GM23338 (cell line): ENCODE measurements at regions not wholly inside any gene's neighbourhood (a gene's known extent, or its start where the extent isn't known, plus 50 kb on each side); places are given as distances from the start of the nearest gene placed in this dataset.

Source experiments
- ATAC-seq: fragments of 200-7000 bp; cut with Tn5 transposase; 3 replicates; pipeline ENCODE4 v1.9.1; 2020
- DNase-seq: peaks from one replicate; pipeline ENCODE4 v3.0.0-alpha.2; 2015; ENCODE audit warnings: low spot score
- H2AFZ ChIP-seq: fragments of 200-600 bp; sonication (generic); 2 replicates; pipeline ENCODE4 v1.8.0; 2016; ENCODE audit warnings: antibody characterized with exemption, mild to moderate bottlenecking, moderate library complexity
- H3F3A ChIP-seq: fragments of 200-600 bp; sonication (generic); replicated peaks from 2 replicates; pipeline ENCODE4 v1.8.0; 2017; ENCODE audit warnings: antibody characterized with exemption, mixed run types, low read depth
- H3K27ac ChIP-seq: fragments of 200-600 bp; sonication (generic); 2 replicates; pipeline ENCODE4 v1.6.1; 2016; ENCODE audit warnings: low read depth
- H3K27me3 ChIP-seq: fragments of 200-600 bp; sonication (generic); 2 replicates; pipeline ENCODE4 v1.8.0; 2016; ENCODE audit warnings: mild to moderate bottlenecking, mixed run types, moderate library complexity; ENCODE audit not compliant: insufficient read depth
- H3K36me3 ChIP-seq: fragments of 200-600 bp; sonication (generic); 2 replicates; pipeline ENCODE4 v1.8.0; 2016; ENCODE audit warnings: mild to moderate bottlenecking; ENCODE audit not compliant: insufficient read depth
- H3K4me1 ChIP-seq: fragments of 200-600 bp; sonication (generic); 2 replicates; pipeline ENCODE4 v1.8.0; 2016; ENCODE audit warnings: mild to moderate bottlenecking, moderate library complexity; ENCODE audit not compliant: insufficient read depth
- H3K4me2 ChIP-seq: fragments of 200-600 bp; sonication (generic); 2 replicates; pipeline ENCODE4 v1.7.1; 2017; ENCODE audit warnings: mixed run types
- H3K4me3 ChIP-seq: fragments of 200-600 bp; sonication (generic); 2 replicates; pipeline ENCODE4 v1.6.1; 2016; ENCODE audit warnings: mixed run types
- H3K79me2 ChIP-seq: fragments of 200-600 bp; sonication (generic); replicated peaks from 2 replicates; pipeline ENCODE4 v1.8.0; 2017; ENCODE audit warnings: mild to moderate bottlenecking; ENCODE audit not compliant: insufficient read depth
- H3K9me2 ChIP-seq: fragments of 200-600 bp; sonication (generic); 2 replicates; pipeline ENCODE4 v1.8.0; 2017; ENCODE audit not compliant: insufficient read depth
- H4K20me1 ChIP-seq: fragments of 200-600 bp; sonication (generic); replicated peaks from 2 replicates; pipeline ENCODE4 v1.8.0; 2017; ENCODE audit warnings: mild to moderate bottlenecking; ENCODE audit not compliant: insufficient read depth
- H3K27ac Mint-ChIP-seq: 2 replicates; pipeline ENCODE4 v1.8.0; 2020; ENCODE audit warnings: inconsistent platforms, mild to moderate bottlenecking, moderate library complexity, mixed read lengths
- H3K27me3 Mint-ChIP-seq: 3 replicates; pipeline ENCODE4 v1.8.0; 2022; ENCODE audit warnings: low read depth, mild to moderate bottlenecking, moderate library complexity, mixed read lengths, inconsistent platforms; ENCODE audit not compliant: insufficient read depth, poor library complexity
- H3K36me3 Mint-ChIP-seq: 3 replicates; pipeline ENCODE4 v1.8.0; 2021; ENCODE audit warnings: low read depth, mild to moderate bottlenecking, inconsistent platforms, moderate library complexity, mixed read lengths
- H3K4me1 Mint-ChIP-seq: 3 replicates; pipeline ENCODE4 v1.8.0; 2020; ENCODE audit warnings: mild to moderate bottlenecking, inconsistent platforms, mixed read lengths
- H3K4me3 Mint-ChIP-seq: 3 replicates; pipeline ENCODE4 v1.8.0; 2021; ENCODE audit warnings: moderate library complexity, mild to moderate bottlenecking, inconsistent platforms, mixed read lengths
- H3K9me3 Mint-ChIP-seq: 3 replicates; pipeline ENCODE4 v1.8.0; 2020; ENCODE audit warnings: moderate library complexity, mild to moderate bottlenecking, inconsistent platforms, mixed read lengths
- CREB1 ChIP-seq: fragments of 250-450 bp; sonication (Bioruptor Pico); IDR thresholded peaks from 2 replicates; pipeline ENCODE4 v1.5.0; 2020; ENCODE audit warnings: low read depth, mild to moderate bottlenecking, moderate library complexity
- CTCF ChIP-seq, 2 experiments: fragments of 200-600 bp in 1 of 2; sonication (generic) in 1 of 2; conservative IDR thresholded peaks; 2 replicates each; pipeline versions ENCODE4 v1.5.1 to v1.6.1; 2016 to 2017; ENCODE audit warnings: antibody characterized with exemption in 2 of 2, low read depth in 2 of 2, mild to moderate bottlenecking in 2 of 2, moderate library complexity in 1 of 2
- ETS1 ChIP-seq: IDR thresholded peaks from 2 replicates; pipeline ENCODE4 v1.6.1; 2016; ENCODE audit warnings: antibody characterized with exemption
- EZH2 ChIP-seq: fragments of 200-600 bp; sonication (generic); IDR thresholded peaks from one replicate; pipeline ENCODE4 v1.8.0; 2017; ENCODE audit warnings: antibody characterized with exemption, mild to moderate bottlenecking, low read depth; ENCODE audit not compliant: unreplicated experiment
- NANOG ChIP-seq: IDR thresholded peaks from 2 replicates; pipeline ENCODE4 v1.6.1; 2016; ENCODE audit warnings: antibody characterized with exemption, borderline replicate concordance
- POLR2AphosphoS5 ChIP-seq: IDR thresholded peaks from 2 replicates; pipeline ENCODE4 v1.6.1; 2016; ENCODE audit warnings: antibody characterized with exemption, low read depth
- REST ChIP-seq: IDR thresholded peaks from one replicate; pipeline ENCODE4 v1.6.1; 2018; ENCODE audit warnings: antibody characterized with exemption; ENCODE audit not compliant: unreplicated experiment
- STAT1 ChIP-seq: IDR thresholded peaks from one replicate; pipeline ENCODE4 v1.6.1; 2016; ENCODE audit warnings: antibody characterized with exemption; ENCODE audit not compliant: unreplicated experiment
- ZNF114 ChIP-seq: fragments of 250-450 bp; sonication (Bioruptor Pico); IDR thresholded peaks from 2 replicates; pipeline ENCODE4 v1.5.0; 2020; ENCODE audit warnings: mild to moderate bottlenecking, moderate library complexity
- ZNF331 ChIP-seq: fragments of 250-450 bp; sonication (Bioruptor Pico); IDR thresholded peaks from 2 replicates; pipeline ENCODE4 v1.5.0; 2020; ENCODE audit warnings: low read depth, mild to moderate bottlenecking, moderate library complexity
- ZNF462 ChIP-seq: fragments of 250-450 bp; sonication (Bioruptor Pico); IDR thresholded peaks from 2 replicates; pipeline ENCODE4 v1.5.0; 2020; ENCODE audit warnings: mild to moderate bottlenecking, moderate library complexity

- TF ChIP-seq ETS1, result no peak
These were observed 242.7 kb downstream of the VRK1 start (continued) for GRCh38 chr14:97039717-97040363.

- Histone ChIP-seq H2AFZ (no peak overlapping the region), H3K27me3 (no peaks in the 10 kb centered on the region), H3K36me3 (no peaks in the 10 kb centered on the region), H3F3A (no peaks in the 10 kb centered on the region), H4K20me1 (no peaks in the 10 kb centered on the region; the same call in 1 of the 2 replicates), H3K27ac (no peak overlapping the region), H3K4me2 (no peak overlapping the region), H3K9me2 (0 out of 2 replicates have a peak, but pooled peaks cover 16% of the 10 kb centered on the region), H3K4me3 (no peak overlapping the region), H3K79me2 (no peaks in the 10 kb centered on the region), H3K4me1 (no peaks in the 10 kb centered on the region)
- no peak for DNase-seq
- Mint-ChIP-seq H3K9me3 (no peaks in the 10 kb centered on the region), H3K4me1 (no peaks in the 10 kb centered on the region), H3K27ac (no peak overlapping the region), H3K4me3 (no peak overlapping the region), H3K27me3 (peaks cover 2% of the 10 kb centered on the region), H3K36me3 (no peaks in the 10 kb centered on the region)
- no peak for ATAC-seq
- TF ChIP-seq REST (no peak), ZNF114 (CRISPR knock-in tag) (no peak), ETS1 (no peak), ZNF331 (CRISPR knock-in tag) (no peak), EZH2 (no peak), NANOG (no peak), CTCF (conservative IDR thresholded peaks at IDR 0.05; ENCODE audit: low read depth in 2 of 2) (no peak), ZNF462 (CRISPR knock-in tag) (no peak), STAT1 (no peak), POLR2AphosphoS5 (no peak), CREB1 (no peak)
These were observed 249.8 kb downstream of the VRK1 start for GRCh38 chr14:97046967-97047366.
